GM12873 (cell line): ENCODE measurements at regions not wholly inside any gene's neighbourhood (a gene's known extent, or its start where the extent isn't known, plus 50 kb on each side); places are given as distances from the start of the nearest gene placed in this dataset.

ENCODE experiments used
- TF ChIP-seq, protein P1 (sequence below): IDR thresholded peaks from 2 replicates; pipeline ENCODE4 v1.5.1; 2012; ENCODE audit warnings: low read depth, mild to moderate bottlenecking, moderate library complexity, low read length, control low read depth; ENCODE audit not compliant: insufficient read depth; ENCODE audit errors: missing control alignments

GRCh38 chr20:63130658-63131577 lies 85.0 kb downstream of the YTHDF1 start:
- TF ChIP-seq, protein P1, sequence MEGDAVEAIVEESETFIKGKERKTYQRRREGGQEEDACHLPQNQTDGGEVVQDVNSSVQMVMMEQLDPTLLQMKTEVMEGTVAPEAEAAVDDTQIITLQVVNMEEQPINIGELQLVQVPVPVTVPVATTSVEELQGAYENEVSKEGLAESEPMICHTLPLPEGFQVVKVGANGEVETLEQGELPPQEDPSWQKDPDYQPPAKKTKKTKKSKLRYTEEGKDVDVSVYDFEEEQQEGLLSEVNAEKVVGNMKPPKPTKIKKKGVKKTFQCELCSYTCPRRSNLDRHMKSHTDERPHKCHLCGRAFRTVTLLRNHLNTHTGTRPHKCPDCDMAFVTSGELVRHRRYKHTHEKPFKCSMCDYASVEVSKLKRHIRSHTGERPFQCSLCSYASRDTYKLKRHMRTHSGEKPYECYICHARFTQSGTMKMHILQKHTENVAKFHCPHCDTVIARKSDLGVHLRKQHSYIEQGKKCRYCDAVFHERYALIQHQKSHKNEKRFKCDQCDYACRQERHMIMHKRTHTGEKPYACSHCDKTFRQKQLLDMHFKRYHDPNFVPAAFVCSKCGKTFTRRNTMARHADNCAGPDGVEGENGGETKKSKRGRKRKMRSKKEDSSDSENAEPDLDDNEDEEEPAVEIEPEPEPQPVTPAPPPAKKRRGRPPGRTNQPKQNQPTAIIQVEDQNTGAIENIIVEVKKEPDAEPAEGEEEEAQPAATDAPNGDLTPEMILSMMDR, result no peak

DNA sequence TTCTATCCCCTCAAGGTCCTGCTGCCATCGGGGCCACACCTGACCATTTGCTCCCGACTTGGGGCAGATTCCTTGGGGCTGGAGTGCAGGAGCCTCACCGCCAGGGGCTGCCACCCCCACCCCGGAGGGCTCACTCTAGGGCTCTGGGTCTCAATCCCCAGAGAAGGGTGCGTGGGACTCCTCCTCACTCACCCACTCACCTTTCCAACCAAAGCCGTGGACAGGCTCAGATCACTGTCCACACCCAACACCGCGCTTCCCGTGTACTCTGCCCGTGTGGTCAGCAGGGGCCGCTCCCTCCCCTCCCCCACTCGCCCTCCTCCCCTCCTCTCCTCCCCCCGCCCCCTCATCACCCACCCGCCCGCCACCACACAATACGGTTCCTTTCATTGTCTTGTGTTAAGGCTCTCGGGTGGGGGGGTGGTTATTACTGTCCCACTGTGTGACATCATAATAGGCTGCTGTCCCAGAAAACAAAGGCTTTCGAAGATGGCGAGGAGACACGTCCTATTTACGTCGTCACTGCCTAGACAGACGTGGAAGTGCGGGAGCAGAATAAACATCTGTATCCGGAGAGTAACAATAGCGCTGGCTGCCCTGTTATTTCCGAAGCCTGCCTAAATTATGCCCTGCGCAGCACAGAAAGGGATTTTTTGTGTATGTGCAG lies 85.8 kb downstream of the YTHDF1 start:
- TF ChIP-seq, protein P1, result no peak

GRCh38 chr20:63129376-63129965 lies 86.5 kb downstream of the YTHDF1 start:
- TF ChIP-seq, protein P1, result no peak

GRCh38 chr20:63128956-63129355 lies 87.0 kb downstream of the YTHDF1 start:
- TF ChIP-seq, protein P1, result no peak

GRCh38 chr20:63128367-63128766 lies 87.6 kb downstream of the YTHDF1 start:
- TF ChIP-seq, protein P1, result no peak

DNA sequence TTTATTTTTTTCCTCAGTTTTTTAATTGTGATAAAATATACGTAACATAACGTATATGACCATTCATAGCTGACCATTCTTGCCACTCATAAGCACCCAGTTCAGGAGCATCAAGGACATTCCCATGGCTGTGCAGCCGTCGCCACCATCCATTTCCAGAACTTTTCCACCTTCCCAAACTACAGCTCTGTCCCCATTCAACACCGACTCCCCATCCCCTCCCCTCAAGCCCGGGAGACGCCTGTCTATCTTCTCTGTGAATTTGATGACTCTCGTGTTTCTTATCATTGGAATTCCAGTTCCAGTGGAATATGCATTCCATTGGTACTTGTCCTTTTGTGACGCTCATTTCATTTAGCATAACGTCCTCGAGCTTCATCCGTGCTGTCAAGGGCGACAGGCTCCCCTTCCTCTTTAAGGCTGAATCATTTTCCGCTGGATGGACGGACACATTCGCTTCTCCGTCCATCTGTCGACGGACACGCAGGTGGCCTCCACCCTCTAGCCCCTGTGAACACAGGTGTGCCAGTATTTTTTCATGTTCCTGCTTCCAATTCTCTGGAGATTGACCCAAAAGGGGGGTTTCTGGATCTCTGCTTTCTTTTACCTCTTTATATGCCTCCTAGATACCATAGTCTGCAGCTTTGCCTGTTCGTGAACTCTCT lies 88.1 kb downstream of the YTHDF1 start:
- TF ChIP-seq, protein P1, result no peak
